ENCODE measurements at regions not wholly inside any gene's neighbourhood (a gene's known extent, or its start where the extent isn't known, plus 50 kb on each side); places are given as distances from the start of the nearest gene placed in this dataset.

- Mint-ChIP-seq H3K4me1 (ENCODE audit: low read depth) (no peaks in the 10 kb centered on the region), H3K36me3 (ENCODE audit: low read depth) (no peaks in the 10 kb centered on the region), H3K4me3 (ENCODE audit: unreplicated experiment) (no peak overlapping the region), H3K27ac (ENCODE audit: unreplicated experiment) (no peak overlapping the region), H3K27me3 (ENCODE audit: low read depth) (peaks cover 7% of the 10 kb centered on the region), H3K9me3 (ENCODE audit: low read depth) (no peaks in the 10 kb centered on the region)
- TF ChIP-seq CTCF (IDR thresholded peaks at IDR 0.05) = no peak
- no peak for DNase-seq (ENCODE audit: low spot score)
Measured at GRCh38 chr20:6851136-6851535, 83.7 kb downstream of the BMP2 start.

- no peaks in the 10 kb centered on the region for H3K4me1 Mint-ChIP-seq (ENCODE audit: low read depth)
- no peak for TF ChIP-seq CTCF (IDR thresholded peaks at IDR 0.05)
- H3K4me3 Mint-ChIP-seq (ENCODE audit: unreplicated experiment) = no peak overlapping the region
- peaks cover 7% of the 10 kb centered on the region for H3K27me3 Mint-ChIP-seq (ENCODE audit: low read depth)
- H3K36me3 Mint-ChIP-seq (ENCODE audit: low read depth) = no peaks in the 10 kb centered on the region
- no peak overlapping the region for H3K27ac Mint-ChIP-seq (ENCODE audit: unreplicated experiment)
- no peaks in the 10 kb centered on the region for H3K9me3 Mint-ChIP-seq (ENCODE audit: low read depth)
- DNase-seq (ENCODE audit: low spot score) = no peak
Measured at GRCh38 chr20:6852478-6852877, 85.0 kb downstream of the BMP2 start.

- no peak for TF ChIP-seq CTCF (IDR thresholded peaks at IDR 0.05)
- Mint-ChIP-seq H3K9me3 (ENCODE audit: low read depth) (no peaks in the 10 kb centered on the region), H3K27ac (ENCODE audit: unreplicated experiment) (no peak overlapping the region), H3K4me1 (ENCODE audit: low read depth) (no peaks in the 10 kb centered on the region), H3K4me3 (ENCODE audit: unreplicated experiment) (no peak overlapping the region), H3K27me3 (ENCODE audit: low read depth) (peaks cover 16% of the 10 kb centered on the region), H3K36me3 (ENCODE audit: low read depth) (no peaks in the 10 kb centered on the region)
- no peak for DNase-seq (ENCODE audit: low spot score)
Measured at GRCh38 chr20:6855104-6855503, 87.6 kb downstream of the BMP2 start.

DNA sequence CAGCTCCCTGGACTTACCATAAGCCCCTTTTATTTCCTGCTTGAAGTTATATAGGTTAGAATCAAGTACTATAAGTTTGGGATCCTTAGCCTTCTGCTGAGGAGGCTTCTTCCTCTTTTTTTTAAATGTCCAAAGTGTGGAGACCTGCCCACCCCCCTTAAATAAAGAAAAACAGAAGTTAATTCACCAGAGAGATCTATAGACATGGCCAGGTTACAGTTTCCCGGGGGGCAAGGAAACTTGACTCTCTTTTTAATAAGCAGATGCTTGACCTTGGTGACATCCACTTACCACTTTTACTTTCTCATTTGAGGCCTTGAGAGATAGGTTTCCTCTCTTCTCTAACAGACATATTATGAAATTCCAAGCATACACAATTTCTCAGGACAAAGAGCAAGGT lies 88.3 kb downstream of the BMP2 start:
- DNase-seq (ENCODE audit: low spot score) = no peak
- no peaks in the 10 kb centered on the region for H3K4me1 Mint-ChIP-seq (ENCODE audit: low read depth)
- H3K9me3 Mint-ChIP-seq (ENCODE audit: low read depth) = no peaks in the 10 kb centered on the region
- no peak overlapping the region for H3K27ac Mint-ChIP-seq (ENCODE audit: unreplicated experiment)
- H3K4me3 Mint-ChIP-seq (ENCODE audit: unreplicated experiment) = no peak overlapping the region
- no peak for TF ChIP-seq CTCF (IDR thresholded peaks at IDR 0.05)
- no peaks in the 10 kb centered on the region for H3K36me3 Mint-ChIP-seq (ENCODE audit: low read depth)
- H3K27me3 Mint-ChIP-seq (ENCODE audit: low read depth) = peaks cover 20% of the 10 kb centered on the region

DNA sequence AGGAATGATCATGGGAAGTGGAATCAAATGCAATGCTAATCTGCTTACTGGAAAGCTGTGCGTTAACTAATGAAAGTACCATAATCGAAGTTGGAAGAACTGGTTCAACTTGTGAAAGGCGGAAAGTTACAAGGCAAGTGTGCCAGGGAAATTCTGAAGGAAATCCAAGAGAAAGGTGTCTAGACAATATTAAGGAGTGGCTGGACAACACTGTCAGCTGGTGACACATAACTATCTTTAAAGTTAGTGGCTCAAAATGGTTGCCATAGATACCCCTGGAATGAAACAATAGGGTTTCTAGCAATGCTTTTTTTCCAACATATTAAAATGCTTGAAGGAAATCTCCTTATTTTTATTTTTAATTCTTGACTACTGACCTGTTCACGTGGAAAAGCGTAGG lies 90.4 kb downstream of the BMP2 start:
- Mint-ChIP-seq H3K36me3 (ENCODE audit: low read depth) (no peaks in the 10 kb centered on the region), H3K27me3 (ENCODE audit: low read depth) (peaks cover 24% of the 10 kb centered on the region), H3K4me1 (ENCODE audit: low read depth) (no peaks in the 10 kb centered on the region), H3K27ac (ENCODE audit: unreplicated experiment) (no peak overlapping the region), H3K4me3 (ENCODE audit: unreplicated experiment) (no peak overlapping the region), H3K9me3 (ENCODE audit: low read depth) (no peaks in the 10 kb centered on the region)
- no peak for DNase-seq (ENCODE audit: low spot score)
- no peak for TF ChIP-seq CTCF (IDR thresholded peaks at IDR 0.05)
